Stimulated activated naive CD4-positive, alpha-beta T cell (primary cell): ENCODE measurements at regions not wholly inside any gene's neighbourhood (a gene's known extent, or its start where the extent isn't known, plus 50 kb on each side); places are given as distances from the start of the nearest gene placed in this dataset.

Experiments used
- DNase-seq, 6 experiments: peaks; one replicate each; lab custom pipeline; 2025; lab: John Stamatoyannopoulos, UW

- no peak for DNase-seq
Observed at GRCh38 chr4:110675426-110675825, 52.5 kb upstream of the PITX2 start.

GRCh38 chr4:110676241-110676640 lies 53.4 kb upstream of the PITX2 start:
- DNase-seq: no peak

- DNase-seq: no peak
Observed at GRCh38 chr4:110678517-110679227, 55.8 kb upstream of the PITX2 start.

GRCh38 chr4:110680265-110680664 lies 57.4 kb upstream of the PITX2 start:
- DNase-seq: no peak

GRCh38 chr4:110681381-110681780 lies 58.5 kb upstream of the PITX2 start:
- no peak for DNase-seq

- DNase-seq: no peak
Observed at GRCh38 chr4:110682311-110682710, 59.4 kb upstream of the PITX2 start.

- DNase-seq: no peak
Observed at GRCh38 chr4:110683601-110684000, 60.7 kb upstream of the PITX2 start.

GRCh38 chr4:110702326-110702725 lies 79.4 kb upstream of the PITX2 start:
- DNase-seq: no peak

GRCh38 chr4:110704748-110705439 lies 82.0 kb upstream of the PITX2 start:
- no peak for DNase-seq

- no peak for DNase-seq
Observed at GRCh38 chr4:110705440-110705782, 82.5 kb upstream of the PITX2 start.

GRCh38 chr4:110710070-110710469 lies 87.2 kb upstream of the PITX2 start:
- no peak for DNase-seq

GRCh38 chr4:110712486-110712885 lies 89.6 kb upstream of the PITX2 start:
- no peak for DNase-seq

- no peak for DNase-seq
Observed at GRCh38 chr4:110730318-110730717, 107.4 kb upstream of the PITX2 start.

GRCh38 chr4:110733901-110734300 lies 111.0 kb upstream of the PITX2 start:
- DNase-seq: no peak

GRCh38 chr4:110735686-110736085 lies 112.8 kb upstream of the PITX2 start:
- DNase-seq: no peak

- DNase-seq: no peak
Observed at GRCh38 chr4:110737931-110738330, 115.1 kb upstream of the PITX2 start.

GRCh38 chr4:110742143-110742542 lies 119.3 kb upstream of the PITX2 start:
- no peak for DNase-seq

- DNase-seq: no peak
Observed at GRCh38 chr4:110748071-110748470, 125.2 kb upstream of the PITX2 start.

- no peak for DNase-seq
Observed at GRCh38 chr4:110751183-110751582, 128.3 kb upstream of the PITX2 start.

GRCh38 chr4:110751986-110752385 lies 129.1 kb upstream of the PITX2 start:
- DNase-seq: no peak

GRCh38 chr4:110753466-110753865 lies 130.6 kb upstream of the PITX2 start:
- DNase-seq: no peak

- DNase-seq: no peak
Observed at GRCh38 chr4:110754716-110755115, 131.8 kb upstream of the PITX2 start.

- no peak for DNase-seq
Observed at GRCh38 chr4:110769578-110769977, 146.7 kb upstream of the PITX2 start.

- no peak for DNase-seq
Observed at GRCh38 chr4:110770353-110770752, 147.5 kb upstream of the PITX2 start.
